Dendritic cell treated with granulocyte-macrophage colony-stimulating factor and Interleukin-4, amounts not matched to agents 40 ng/mL and 50 ng/mL, for 4 days (primary cell): ENCODE measurements at regions not wholly inside any gene's neighbourhood (a gene's known extent, or its start where the extent isn't known, plus 50 kb on each side); places are given as distances from the start of the nearest gene placed in this dataset.
"Not testable (repeated sequence)": the region's sequence is repeated elsewhere in the genome, so short reads cannot be mapped to it uniquely, and the experiment has no call there.

Source experiments
- H3K27ac Mint-ChIP-seq: one replicate; pipeline ENCODE4 v1.8.0; 2022; ENCODE audit warnings: mild to moderate bottlenecking, mixed read lengths
- H3K27me3 Mint-ChIP-seq: one replicate; pipeline ENCODE4 v1.8.0; 2022; ENCODE audit warnings: mild to moderate bottlenecking, mixed read lengths
- H3K36me3 Mint-ChIP-seq: one replicate; pipeline ENCODE4 v1.8.0; 2022; ENCODE audit warnings: low read depth, mixed read lengths
- H3K4me1 Mint-ChIP-seq: one replicate; pipeline ENCODE4 v1.8.0; 2022; ENCODE audit warnings: low read depth, mixed read lengths
- H3K4me3 Mint-ChIP-seq: one replicate; pipeline ENCODE4 v1.8.0; 2022; ENCODE audit warnings: mild to moderate bottlenecking, moderate library complexity, mixed read lengths
- H3K9me3 Mint-ChIP-seq: one replicate; pipeline ENCODE4 v1.8.0; 2022; ENCODE audit warnings: mixed read lengths
- intact Hi-C: fragments of 100-400 bp; cut with micrococcal nuclease; formaldehyde crosslinking; loops from one replicate; pipeline ENCODE4 v1.15.0; 2022

DNA sequence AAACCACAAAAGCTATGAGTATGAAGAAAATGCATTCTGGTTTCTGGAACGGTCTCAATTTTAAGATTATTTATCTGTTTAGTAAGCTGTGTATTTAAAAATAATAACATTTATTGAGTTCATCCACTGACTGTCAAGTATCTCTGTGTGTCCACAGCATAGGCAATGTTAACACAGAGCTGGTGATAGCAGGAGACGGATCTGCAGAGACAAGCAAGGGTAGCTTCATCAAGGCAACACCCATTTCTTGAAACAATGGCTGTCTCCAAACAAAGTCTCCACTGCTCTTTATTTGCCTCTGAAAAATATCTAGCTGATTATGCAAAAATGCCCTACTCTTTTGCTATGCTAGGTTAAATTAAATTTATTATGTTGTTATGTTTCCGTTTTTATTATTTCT, 818.3 kb downstream of the TTLL7 start:
- H3K4me3 Mint-ChIP-seq, H3K27me3 Mint-ChIP-seq, H3K4me1 Mint-ChIP-seq, H3K27ac Mint-ChIP-seq, H3K36me3 Mint-ChIP-seq, intact Hi-C loops: not testable (repeated sequence)
- peaks cover 33% of the 10 kb centered on the region for H3K9me3 Mint-ChIP-seq

DNA sequence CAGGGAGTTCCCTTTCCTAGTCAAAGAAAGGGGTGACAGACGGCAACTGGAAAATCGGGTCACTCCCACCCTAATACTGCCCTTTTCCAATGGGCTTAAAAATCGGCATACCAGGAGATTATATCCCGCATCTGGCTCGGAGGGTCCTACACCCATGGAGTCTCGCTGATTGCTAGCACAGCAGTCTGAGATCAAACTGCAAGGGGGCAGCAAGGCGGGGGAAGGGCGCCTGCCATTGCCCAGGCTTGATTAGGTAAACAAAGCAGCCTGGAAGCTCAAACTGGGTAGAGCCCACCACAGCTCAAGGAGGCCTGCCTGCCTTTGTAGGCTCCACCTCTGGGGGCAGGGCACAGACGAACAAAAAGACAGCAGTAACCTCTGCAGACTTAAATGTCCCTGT, 831.3 kb downstream of the TTLL7 start:
- H3K27ac Mint-ChIP-seq, intact Hi-C loops, H3K36me3 Mint-ChIP-seq, H3K27me3 Mint-ChIP-seq, H3K4me1 Mint-ChIP-seq, H3K4me3 Mint-ChIP-seq: not testable (repeated sequence)
- H3K9me3 Mint-ChIP-seq, result peaks cover 23% of the 10 kb centered on the region

DNA sequence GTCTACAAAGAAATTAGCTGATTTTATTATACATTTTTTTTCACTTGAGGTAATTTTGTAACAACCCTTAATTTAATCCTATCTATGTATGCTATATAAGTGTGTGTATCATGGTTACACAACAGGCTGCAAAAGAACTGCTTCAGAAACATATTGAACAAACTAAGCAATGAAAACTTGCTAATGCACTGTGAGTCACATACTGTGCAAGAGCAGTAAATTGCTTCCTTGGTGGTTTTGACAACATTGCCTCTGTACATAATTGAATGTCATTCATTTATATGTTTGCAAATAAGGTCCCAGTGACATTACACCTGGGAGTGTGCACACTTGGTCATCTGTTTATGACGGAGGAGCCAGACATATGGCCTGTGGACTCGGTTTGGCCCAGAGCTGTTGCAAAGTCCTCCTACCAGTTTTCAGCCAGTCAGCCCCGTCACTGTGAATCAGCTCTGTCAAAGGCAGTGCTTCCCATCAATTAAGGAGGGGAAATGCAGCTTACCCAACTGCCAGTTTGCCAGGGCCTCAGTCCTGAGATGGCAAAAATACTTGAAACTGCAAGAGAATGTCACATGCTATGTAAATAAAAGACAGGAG, 835.0 kb downstream of the TTLL7 start:
- H3K4me3 Mint-ChIP-seq, H3K27ac Mint-ChIP-seq, intact Hi-C loops, H3K27me3 Mint-ChIP-seq, H3K36me3 Mint-ChIP-seq, H3K4me1 Mint-ChIP-seq: not testable (repeated sequence)
- peaks cover 31% of the 10 kb centered on the region for H3K9me3 Mint-ChIP-seq

DNA sequence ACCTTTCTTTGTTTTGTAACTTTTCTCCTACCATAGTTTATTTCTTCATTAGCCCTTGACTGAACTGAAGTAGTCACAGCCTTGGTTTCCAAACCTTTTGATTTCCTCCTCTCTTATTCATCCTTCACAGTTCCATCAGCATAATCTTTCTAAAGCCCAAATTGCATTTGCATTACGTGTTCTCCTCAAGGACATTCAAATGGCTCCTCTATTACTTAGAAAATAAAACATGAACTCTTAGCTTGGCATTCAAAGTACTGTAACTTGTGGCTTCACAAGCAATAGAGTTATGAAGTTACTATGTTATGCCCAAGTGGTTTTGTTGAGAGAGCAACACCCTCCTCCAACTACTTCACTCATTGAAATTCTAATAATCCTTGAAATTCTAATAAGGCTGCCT, 840.0 kb downstream of the TTLL7 start:
- H3K27ac Mint-ChIP-seq, H3K4me1 Mint-ChIP-seq, H3K4me3 Mint-ChIP-seq, H3K36me3 Mint-ChIP-seq, intact Hi-C loops, H3K27me3 Mint-ChIP-seq: not testable (repeated sequence)
- H3K9me3 Mint-ChIP-seq, result peaks cover 10% of the 10 kb centered on the region

DNA sequence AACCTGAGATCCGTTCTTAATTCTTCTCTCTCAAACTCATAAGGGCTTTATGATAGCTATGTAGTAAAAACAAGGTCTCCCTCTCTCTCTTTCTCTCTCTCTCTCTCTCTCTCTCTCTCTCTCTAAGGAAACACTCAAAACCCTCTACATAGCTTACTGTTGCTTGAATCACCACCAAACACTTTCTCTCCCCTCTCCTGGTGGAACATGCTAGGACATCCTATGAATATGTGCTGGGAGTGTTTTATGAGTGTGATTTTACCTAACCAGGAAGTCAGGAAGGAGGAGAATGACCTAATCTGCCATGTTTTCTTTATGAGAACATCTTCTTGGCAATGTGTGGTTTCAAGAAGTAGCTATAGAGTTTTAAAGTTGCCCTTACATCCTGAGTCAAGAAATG, 844.6 kb downstream of the TTLL7 start:
- H3K9me3 Mint-ChIP-seq, H3K36me3 Mint-ChIP-seq, intact Hi-C loops, H3K27ac Mint-ChIP-seq, H3K27me3 Mint-ChIP-seq, H3K4me1 Mint-ChIP-seq, H3K4me3 Mint-ChIP-seq: not testable (repeated sequence)

DNA sequence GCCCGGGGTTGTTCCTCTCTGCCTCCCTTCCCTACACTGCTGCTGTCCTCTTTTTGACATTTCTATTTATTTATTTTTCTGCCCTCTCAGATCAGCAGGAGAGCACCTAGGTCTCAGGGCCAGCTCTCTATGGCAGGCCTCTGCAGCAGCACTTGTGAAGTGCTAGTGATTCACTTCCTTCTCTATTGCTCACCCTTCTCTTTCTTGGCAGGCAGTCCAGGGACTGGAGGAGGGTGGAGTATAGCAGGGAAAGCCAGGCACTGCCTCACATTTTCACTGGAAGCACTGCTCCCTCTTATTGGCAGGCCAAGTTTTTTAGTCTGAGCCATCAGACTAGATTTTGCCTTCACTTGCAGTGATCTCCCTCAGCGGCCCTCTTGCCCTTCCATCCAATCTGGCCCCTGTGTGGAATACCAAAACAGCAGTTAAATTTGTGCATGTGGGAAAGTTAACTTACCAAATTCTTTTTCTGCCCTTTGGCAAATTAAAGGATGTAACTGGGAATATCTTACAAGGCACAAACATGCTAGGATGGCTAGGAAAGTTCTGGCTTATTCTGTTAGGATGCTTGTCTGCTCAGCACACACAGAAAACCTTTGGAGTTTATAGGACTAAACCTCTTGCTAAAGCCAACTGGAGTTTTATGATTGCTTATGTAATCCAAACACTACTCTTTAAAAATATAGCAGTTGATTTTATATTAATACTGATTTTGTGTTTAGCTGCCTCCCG, 847.6 kb downstream of the TTLL7 start:
- H3K4me3 Mint-ChIP-seq, H3K4me1 Mint-ChIP-seq, H3K9me3 Mint-ChIP-seq, H3K36me3 Mint-ChIP-seq, intact Hi-C loops, H3K27ac Mint-ChIP-seq, H3K27me3 Mint-ChIP-seq: not testable (repeated sequence)

DNA sequence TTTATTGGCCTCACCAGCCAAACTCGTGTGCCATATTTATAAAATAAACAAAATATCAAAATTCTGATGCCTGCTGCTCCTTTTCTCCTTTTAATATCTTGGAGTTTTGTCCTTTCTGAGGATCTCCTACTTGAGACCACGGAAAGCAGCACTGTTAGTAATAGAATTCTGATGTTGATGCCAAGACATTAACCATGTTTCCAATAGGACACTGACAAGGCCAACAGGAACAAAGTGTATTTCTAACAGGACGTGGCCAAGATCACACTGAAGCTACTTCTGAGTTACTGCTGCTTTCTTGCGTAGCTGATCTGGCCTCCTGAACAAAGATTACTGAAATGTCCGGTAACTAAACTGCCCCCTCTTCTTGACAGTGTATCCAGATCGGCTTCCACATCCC, 848.5 kb downstream of the TTLL7 start:
- H3K27ac Mint-ChIP-seq, H3K9me3 Mint-ChIP-seq, H3K4me3 Mint-ChIP-seq, H3K27me3 Mint-ChIP-seq, H3K36me3 Mint-ChIP-seq, intact Hi-C loops, H3K4me1 Mint-ChIP-seq: not testable (repeated sequence)

DNA sequence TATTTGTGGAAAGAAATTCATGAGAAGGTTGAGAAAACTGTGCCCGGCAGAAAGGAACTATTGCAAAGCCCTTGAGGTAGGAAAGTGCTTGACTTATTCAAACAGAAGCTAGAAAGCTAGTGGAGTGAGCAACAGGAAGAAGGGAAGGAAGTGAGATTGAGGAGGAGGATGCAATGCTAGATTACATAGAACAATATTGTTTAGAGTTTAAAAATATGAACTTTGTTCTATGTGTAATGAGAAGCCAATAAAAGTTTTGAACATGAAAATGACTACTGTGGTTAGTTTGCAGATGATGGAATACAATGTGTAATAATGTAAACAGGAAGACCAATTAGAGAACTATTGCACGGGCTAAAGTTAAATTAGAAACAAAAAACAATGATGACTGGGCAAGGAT, 853.1 kb downstream of the TTLL7 start:
- H3K27ac Mint-ChIP-seq, H3K9me3 Mint-ChIP-seq, H3K27me3 Mint-ChIP-seq, H3K4me1 Mint-ChIP-seq, H3K4me3 Mint-ChIP-seq, intact Hi-C loops, H3K36me3 Mint-ChIP-seq: not testable (repeated sequence)

DNA sequence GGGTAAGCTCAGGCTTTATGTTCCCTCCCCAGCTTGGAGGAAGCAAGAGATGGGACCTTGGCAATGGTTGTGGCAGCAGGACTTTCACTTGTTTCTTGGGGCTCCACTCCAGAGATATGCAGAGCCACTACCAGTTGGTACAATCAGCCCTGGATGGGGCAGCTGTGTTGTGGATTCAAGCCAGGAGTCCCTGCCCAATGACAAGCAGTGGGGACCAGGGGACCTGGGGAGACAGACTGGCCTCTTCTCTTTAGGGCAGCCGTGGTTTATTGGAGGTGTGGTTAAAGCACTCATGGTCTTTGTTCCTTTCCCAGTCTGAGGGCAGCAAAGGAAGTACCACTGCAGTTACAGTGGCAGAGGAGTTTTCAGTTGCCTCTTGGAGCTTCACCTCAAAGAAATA, 856.1 kb downstream of the TTLL7 start:
- H3K9me3 Mint-ChIP-seq, intact Hi-C loops, H3K36me3 Mint-ChIP-seq, H3K27me3 Mint-ChIP-seq, H3K4me1 Mint-ChIP-seq, H3K27ac Mint-ChIP-seq, H3K4me3 Mint-ChIP-seq: not testable (repeated sequence)

DNA sequence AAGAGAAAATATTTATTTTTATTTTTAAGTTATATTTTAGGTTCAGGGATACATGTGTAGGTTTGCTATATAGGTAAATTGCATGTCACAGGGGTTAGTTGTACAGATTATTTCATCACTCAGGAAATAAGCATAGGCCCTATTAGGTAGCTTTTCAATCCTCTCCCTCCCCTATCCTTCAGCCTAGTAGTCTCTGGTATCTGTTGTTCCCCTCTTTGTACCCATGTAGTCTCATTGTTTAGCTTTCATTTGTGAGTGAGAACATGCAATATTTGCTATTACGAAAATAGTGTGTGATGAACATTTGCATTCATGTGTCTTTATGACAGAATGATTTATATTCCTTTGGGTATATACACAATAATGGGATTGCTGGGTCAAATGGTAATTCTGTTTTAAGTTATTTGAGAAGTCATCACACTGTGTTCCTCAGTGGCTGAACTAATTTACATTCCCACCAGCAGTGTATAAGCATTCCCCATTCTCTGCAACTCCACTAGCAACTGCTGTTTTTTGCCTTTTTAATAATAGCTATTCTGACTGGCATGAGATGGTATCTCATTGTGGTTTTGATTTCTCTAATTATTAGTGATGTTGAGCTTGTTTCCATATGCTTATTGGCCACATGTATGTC, 863.3 kb downstream of the TTLL7 start:
- intact Hi-C loops, H3K4me3 Mint-ChIP-seq, H3K27me3 Mint-ChIP-seq, H3K36me3 Mint-ChIP-seq, H3K4me1 Mint-ChIP-seq, H3K9me3 Mint-ChIP-seq, H3K27ac Mint-ChIP-seq: not testable (repeated sequence)

DNA sequence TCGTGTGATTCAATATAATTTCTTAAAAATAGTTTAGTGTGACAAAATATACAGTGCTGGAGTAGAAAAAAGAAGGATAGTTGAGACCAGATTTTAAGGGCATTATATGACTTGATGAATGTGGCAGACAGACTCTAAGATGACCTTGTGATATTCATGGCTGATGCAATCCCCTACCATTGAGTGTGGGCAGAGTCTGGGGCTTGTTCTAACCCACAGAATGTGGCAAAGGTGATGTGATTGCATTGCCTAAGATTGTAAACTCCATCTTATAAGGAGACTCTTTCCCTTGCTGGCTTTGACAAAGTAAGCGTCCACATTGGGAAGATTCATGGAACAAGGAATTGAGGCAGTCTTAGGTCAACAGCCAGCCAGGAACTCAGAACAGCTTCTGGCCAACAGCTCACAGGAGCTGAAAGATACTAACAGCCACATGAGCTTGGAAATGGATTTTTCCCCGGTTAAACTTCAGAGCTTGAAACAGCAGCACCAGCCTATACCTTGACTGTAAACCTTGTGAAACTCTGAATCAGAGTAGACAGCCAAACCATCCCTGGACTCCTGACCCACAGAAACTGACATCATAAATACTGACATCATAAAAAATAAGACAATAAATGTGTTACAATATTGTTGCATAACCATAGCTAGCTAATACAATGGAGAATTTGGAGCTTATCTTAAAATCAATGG, 864.5 kb downstream of the TTLL7 start:
- intact Hi-C loops, H3K27ac Mint-ChIP-seq, H3K4me3 Mint-ChIP-seq, H3K27me3 Mint-ChIP-seq, H3K36me3 Mint-ChIP-seq, H3K4me1 Mint-ChIP-seq, H3K9me3 Mint-ChIP-seq: not testable (repeated sequence)

DNA sequence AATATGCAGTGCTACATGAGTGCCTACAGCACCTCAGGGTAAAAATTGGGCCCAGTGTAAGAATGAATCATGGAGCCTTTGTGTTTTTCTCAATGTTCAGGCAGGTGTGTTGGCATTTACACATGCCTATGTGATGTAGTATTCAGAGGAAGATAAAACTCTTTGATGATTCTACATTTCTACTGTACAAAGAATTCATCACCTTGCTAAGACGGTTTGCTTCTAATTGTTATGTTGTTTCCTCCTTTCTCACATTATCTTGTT, 867.3 kb downstream of the TTLL7 start:
- Mint-ChIP-seq H3K27ac (no peak overlapping the region), H3K9me3 (peaks cover 13% of the 10 kb centered on the region), H3K27me3 (no peaks in the 10 kb centered on the region), H3K4me3 (no peak overlapping the region), H3K4me1 (no peaks in the 10 kb centered on the region), H3K36me3 (no peaks in the 10 kb centered on the region)
- intact Hi-C loops, result no loop called here

DNA sequence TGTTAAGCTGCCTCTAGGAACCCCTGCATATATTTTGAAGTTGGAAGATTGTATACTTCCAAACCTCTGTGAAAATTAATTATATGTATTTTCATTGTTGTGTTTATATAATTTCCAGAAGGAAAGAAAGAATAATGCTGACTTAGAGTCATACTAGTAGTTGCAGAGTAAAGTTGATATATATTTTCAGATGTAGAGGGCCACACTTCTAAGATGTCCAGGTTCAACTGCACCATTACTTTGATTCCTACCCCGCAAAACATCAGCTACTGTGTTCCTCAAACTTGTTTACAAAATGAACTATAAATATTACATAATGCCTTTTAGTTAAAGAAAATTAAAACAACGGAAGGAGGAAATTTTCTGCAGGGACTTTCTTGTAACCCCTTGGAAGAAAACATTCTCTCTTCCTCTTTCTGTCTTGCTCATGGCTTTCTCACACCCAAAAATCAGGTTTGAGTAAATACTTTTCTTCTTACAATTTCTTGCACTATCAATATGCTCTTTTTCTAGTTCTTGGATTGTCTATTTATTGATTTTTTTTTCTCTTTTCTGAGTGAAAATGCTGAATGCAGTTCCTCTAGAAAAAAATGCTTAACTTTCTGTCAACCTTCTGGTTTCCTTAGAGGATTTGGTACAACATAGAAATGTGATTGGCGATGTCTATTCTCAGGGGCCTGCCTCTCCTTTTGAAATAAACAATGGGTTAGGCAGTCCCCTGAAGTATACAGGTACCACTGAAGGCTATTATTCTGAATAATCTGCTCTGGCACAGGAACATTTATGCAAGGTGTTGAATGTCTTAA, 867.8 kb downstream of the TTLL7 start:
- Mint-ChIP-seq H3K36me3 (no peaks in the 10 kb centered on the region), H3K27me3 (no peaks in the 10 kb centered on the region), H3K9me3 (peaks cover 18% of the 10 kb centered on the region), H3K4me1 (no peaks in the 10 kb centered on the region), H3K27ac (no peak overlapping the region), H3K4me3 (no peak overlapping the region)
- intact Hi-C loops, result no loop called here

DNA sequence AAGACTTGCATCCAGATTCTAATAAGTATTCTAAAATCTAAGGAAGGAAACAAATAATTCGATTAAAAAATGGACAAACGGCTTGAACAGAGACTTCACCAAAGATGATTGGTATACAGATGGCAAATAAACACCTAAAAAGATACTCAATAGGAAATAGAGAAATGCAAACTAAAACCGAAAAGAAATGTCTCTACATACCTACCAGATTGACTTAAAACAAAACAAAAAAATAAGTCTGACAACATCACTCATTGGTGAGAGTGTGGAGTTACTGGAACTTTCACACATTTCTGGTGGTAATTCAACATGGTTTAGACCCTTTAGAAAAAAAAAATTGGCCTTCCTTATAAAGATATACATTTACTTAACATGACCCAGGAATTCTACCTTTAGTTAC, 869.8 kb downstream of the TTLL7 start:
- no peaks in the 10 kb centered on the region for H3K4me1 Mint-ChIP-seq
- peaks cover 13% of the 10 kb centered on the region for H3K9me3 Mint-ChIP-seq
- H3K4me3 Mint-ChIP-seq, result no peak overlapping the region
- intact Hi-C loops, result no loop called here
- no peaks in the 10 kb centered on the region for H3K36me3 Mint-ChIP-seq
- no peak overlapping the region for H3K27ac Mint-ChIP-seq
- no peaks in the 10 kb centered on the region for H3K27me3 Mint-ChIP-seq
